Activated naive CD8-positive, alpha-beta T cell treated with anti-CD3 and anti-CD28 coated beads for 36 hours (primary cell): ENCODE measurements at regions not wholly inside any gene's neighbourhood (a gene's known extent, or its start where the extent isn't known, plus 50 kb on each side); places are given as distances from the start of the nearest gene placed in this dataset.

ENCODE experiments used
- DNase-seq: peaks from one replicate; pipeline ENCODE4 v3.0.0; 2021
- H3K27ac Mint-ChIP-seq: one replicate; pipeline ENCODE4 v1.8.0; 2022; ENCODE audit warnings: mild to moderate bottlenecking, moderate library complexity, mixed read lengths
- H3K27me3 Mint-ChIP-seq: one replicate; pipeline ENCODE4 v1.8.0; 2022; ENCODE audit warnings: mild to moderate bottlenecking, mixed read lengths
- H3K36me3 Mint-ChIP-seq: one replicate; pipeline ENCODE4 v1.8.0; 2021; ENCODE audit warnings: mild to moderate bottlenecking, mixed read lengths
- H3K4me1 Mint-ChIP-seq: one replicate; pipeline ENCODE4 v1.8.0; 2021; ENCODE audit warnings: mixed read lengths
- H3K4me3 Mint-ChIP-seq: one replicate; pipeline ENCODE4 v1.8.0; 2022; ENCODE audit warnings: mild to moderate bottlenecking, moderate library complexity, mixed read lengths
- H3K9me3 Mint-ChIP-seq: one replicate; pipeline ENCODE4 v1.8.0; 2022; ENCODE audit warnings: mixed read lengths

DNA sequence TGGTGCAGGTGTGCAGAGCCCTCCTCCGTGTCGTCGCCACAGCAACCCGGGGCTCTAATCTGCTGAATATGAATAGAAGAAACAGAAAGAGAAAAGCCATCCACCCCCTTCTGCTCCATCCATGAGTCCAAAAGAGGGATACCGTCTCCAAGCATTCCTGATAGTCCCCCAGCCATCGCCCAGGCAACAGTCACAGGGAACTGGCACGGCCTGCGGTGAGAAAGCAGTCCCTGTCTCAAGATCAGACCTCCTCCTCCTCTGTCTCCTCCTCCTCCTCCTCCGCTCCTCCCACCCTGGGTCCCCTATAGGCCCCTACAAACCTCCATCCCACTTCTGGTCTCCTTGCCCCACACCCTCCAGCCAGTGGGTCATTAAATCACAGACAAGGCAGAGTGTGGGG, 308.1 kb upstream of the MPDZ start:
- no peak overlapping the region for H3K4me3 Mint-ChIP-seq
- H3K27ac Mint-ChIP-seq: no peak overlapping the region
- no peak for DNase-seq
- peaks cover 2% of the 10 kb centered on the region for H3K9me3 Mint-ChIP-seq
- no peaks in the 10 kb centered on the region for H3K27me3 Mint-ChIP-seq
- no peaks in the 10 kb centered on the region for H3K4me1 Mint-ChIP-seq
- no peaks in the 10 kb centered on the region for H3K36me3 Mint-ChIP-seq

DNA sequence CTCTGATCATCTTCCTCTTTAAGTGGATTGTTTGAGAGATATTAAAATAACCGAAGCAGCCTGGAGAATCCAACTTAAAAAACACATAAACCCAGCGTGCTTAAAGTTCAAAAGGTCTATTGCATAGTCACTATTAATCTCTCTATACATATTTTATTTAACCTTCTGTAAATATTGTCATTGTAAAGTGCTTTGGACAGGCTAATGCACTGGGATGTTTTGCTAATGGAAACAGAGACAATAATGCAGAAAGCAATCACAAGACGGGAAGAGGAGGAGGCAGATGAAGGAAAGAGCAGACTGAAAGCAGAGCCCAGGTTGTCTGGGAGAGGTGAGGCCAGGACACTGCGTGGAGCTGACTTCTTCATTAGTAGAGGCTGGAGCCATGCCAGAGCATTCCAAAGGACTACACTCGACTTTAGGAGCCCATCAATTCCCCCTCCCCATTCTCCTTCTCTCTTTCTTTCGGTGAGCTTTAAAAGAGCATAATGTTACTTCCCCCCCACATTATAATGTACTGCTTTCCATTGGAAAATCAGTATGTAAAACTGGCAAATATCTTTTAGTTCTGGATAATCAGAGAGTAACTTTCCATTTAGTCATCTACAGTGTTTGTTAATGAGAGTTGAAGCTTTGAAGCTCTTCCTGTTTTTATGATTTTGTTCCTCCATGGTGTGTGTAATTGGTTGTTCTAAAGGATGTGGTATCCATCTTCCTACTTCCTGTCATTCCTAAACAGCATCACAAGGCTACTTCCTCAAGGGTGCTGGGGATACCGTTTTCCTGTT, 307.3 kb upstream of the MPDZ start:
- DNase-seq: no peak
- Mint-ChIP-seq H3K4me3 (no peak overlapping the region), H3K36me3 (no peaks in the 10 kb centered on the region), H3K4me1 (no peaks in the 10 kb centered on the region), H3K27ac (no peak overlapping the region), H3K27me3 (no peaks in the 10 kb centered on the region), H3K9me3 (peaks cover 2% of the 10 kb centered on the region)

DNA sequence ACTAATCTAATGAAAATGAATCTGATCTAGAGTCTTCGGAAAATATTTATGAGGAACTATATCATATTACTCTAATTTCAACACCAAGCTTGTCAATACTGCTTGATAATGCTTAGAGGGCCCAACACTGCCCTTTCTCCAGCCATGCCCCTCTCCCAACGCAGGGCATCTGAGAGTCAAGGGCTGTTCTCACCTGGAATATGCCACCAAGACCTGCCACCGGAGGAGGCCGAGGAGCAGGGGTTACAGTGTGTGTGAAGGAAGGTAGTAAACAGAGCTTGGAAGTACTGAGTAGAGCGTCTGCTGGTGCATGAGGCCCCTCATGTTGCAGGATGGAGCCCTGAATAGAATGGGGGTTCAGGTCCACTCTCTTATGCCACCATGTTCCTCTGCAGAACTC, 301.3 kb upstream of the MPDZ start:
- no peaks in the 10 kb centered on the region for H3K4me1 Mint-ChIP-seq

DNA sequence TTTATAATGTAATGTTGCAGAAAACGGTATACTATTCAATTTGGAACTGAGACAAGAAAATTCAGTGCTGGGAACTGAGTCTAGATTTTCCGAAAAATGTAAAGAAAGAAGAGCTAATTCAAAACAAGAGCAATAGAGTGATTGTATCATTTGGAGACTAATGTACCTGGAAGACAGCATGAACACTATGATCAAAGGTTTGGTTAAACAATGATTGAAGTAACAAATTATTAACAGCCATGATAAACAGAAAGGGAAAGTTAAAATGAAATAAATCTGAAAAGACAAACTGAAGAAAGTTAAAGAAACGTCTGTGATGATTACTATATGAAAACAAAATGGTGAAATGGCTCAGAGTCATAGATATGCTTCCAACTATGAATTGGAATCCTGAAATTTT, 300.6 kb upstream of the MPDZ start:
- H3K9me3 Mint-ChIP-seq: peaks cover 2% of the 10 kb centered on the region
- H3K27ac Mint-ChIP-seq: no peak overlapping the region
- H3K27me3 Mint-ChIP-seq: no peaks in the 10 kb centered on the region
- no peaks in the 10 kb centered on the region for H3K36me3 Mint-ChIP-seq
- no peaks in the 10 kb centered on the region for H3K4me1 Mint-ChIP-seq
- DNase-seq: no peak
- no peak overlapping the region for H3K4me3 Mint-ChIP-seq

More for the DNA sequence above, 301.3 kb upstream of the MPDZ start:
- Mint-ChIP-seq H3K9me3 (peaks cover 2% of the 10 kb centered on the region), H3K27me3 (no peaks in the 10 kb centered on the region), H3K4me3 (no peak overlapping the region), H3K36me3 (no peaks in the 10 kb centered on the region), H3K27ac (no peak overlapping the region)
- DNase-seq: no peak

DNA sequence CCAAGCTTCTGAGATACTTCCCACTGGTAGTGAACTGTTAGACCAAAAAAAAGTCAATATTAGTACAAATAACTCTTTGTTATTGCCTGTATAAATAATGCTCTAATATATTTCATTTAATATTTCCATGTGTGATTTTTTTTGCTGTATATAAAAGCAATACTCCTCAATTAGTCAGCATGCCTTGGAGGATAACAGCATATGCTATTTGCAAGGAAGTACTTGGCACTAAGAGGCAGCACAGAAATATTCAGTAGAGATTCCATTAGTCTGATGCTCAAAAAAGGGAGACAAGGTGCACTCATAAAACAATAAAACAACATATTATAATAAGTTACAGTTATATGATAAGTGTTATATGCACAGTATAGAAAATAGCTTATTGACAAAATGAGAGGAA, 296.6 kb upstream of the MPDZ start:
- Mint-ChIP-seq H3K4me1 (no peaks in the 10 kb centered on the region), H3K4me3 (no peak overlapping the region), H3K27me3 (no peaks in the 10 kb centered on the region), H3K27ac (no peak overlapping the region), H3K9me3 (no peaks in the 10 kb centered on the region), H3K36me3 (no peaks in the 10 kb centered on the region)
- no peak for DNase-seq

DNA sequence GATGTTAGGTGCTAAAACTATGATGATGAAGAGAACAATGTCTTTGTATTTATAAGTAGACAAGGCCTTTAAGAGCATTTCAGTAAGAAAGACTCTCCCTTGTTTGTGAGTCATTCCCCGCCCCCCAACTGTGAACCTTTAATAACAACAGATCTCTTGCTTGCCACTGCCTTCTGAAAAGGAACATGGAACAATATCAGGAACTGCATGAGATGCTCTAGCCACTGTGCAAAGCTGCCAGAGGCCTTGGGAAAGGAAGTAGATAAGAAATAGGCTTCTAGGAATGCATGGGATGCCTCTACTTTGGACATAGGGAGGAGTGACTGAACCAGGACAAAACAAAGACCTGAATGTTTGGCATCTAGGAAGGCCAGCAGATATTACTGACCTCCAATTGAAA, 296.1 kb upstream of the MPDZ start:
- no peaks in the 10 kb centered on the region for H3K4me1 Mint-ChIP-seq
- H3K9me3 Mint-ChIP-seq: no peaks in the 10 kb centered on the region
- H3K27me3 Mint-ChIP-seq: no peaks in the 10 kb centered on the region
- no peak overlapping the region for H3K27ac Mint-ChIP-seq
- H3K36me3 Mint-ChIP-seq: no peaks in the 10 kb centered on the region
- H3K4me3 Mint-ChIP-seq: no peak overlapping the region
- DNase-seq: no peak

DNA sequence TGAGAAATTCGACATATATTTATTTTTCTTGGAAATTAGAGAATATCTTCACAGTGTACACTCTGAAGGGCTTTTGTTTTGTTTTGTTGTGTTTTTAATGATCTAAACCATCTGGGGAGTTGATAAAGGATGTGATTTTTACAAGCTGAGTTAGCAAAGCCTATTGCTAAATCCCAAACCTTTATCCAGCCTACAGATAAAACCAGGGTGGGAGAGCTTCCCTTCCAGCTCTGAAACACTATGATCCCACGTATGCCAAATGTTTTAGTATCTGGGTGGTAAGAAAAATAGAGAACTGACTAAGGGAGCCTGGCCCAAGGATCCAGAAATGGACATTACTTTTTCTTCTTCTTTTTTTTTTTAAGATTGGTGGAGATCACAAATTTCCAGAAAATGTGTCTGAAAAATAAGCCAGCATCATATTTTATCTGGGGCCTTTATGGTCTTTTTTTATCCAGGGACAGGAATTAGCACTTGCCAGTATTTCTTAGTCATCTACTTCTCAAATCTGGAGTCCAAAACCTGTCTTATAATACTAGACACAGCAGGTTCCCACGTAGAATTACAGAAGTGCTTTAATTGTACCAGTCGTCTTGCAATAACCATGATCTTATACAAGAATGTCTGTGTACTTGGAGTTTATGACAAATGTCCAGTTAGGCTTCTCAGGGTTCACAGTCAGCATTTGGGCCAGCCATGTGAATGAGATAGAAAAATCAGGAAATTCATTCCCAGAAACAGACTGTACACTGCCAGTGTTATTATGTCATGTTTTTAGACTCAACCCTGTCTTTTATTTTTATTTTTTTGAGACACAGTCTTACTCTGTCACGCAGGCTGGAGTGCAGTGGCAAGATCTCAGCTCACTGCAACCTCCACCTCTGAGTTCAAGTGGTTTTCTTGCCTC, 290.8 kb upstream of the MPDZ start:
- Mint-ChIP-seq H3K27me3 (peaks cover 13% of the 10 kb centered on the region), H3K27ac (no peak overlapping the region), H3K36me3 (no peaks in the 10 kb centered on the region), H3K4me3 (no peak overlapping the region), H3K9me3 (peaks cover 2% of the 10 kb centered on the region), H3K4me1 (peaks cover 4% of the 10 kb centered on the region)
- DNase-seq: no peak

DNA sequence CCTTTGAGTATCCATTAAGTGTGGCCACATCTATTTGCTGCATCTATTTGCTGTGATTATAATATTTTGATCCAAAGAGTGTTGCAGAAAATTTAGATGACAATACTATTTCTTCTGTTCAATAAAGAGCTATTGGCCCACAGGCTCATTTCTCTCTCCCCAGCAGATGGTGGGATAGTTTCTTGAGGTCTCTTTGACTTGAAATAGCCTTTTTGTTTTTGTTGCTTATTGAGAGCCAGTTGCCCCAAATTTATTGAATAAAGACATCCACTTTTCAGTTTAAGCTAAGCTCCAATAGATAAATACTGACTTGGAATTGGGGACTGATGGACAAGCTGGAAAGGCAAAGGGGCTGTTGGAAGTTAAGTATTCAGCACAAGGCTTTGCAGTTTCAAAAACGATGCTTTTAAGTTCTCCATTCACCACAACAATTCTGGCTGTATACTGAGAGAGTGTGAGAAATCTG, 290.1 kb upstream of the MPDZ start:
- Mint-ChIP-seq H3K36me3 (no peaks in the 10 kb centered on the region), H3K27ac (no peak overlapping the region), H3K4me3 (no peak overlapping the region), H3K27me3 (peaks cover 13% of the 10 kb centered on the region), H3K9me3 (peaks cover 2% of the 10 kb centered on the region), H3K4me1 (peaks cover 4% of the 10 kb centered on the region)
- DNase-seq: no peak

DNA sequence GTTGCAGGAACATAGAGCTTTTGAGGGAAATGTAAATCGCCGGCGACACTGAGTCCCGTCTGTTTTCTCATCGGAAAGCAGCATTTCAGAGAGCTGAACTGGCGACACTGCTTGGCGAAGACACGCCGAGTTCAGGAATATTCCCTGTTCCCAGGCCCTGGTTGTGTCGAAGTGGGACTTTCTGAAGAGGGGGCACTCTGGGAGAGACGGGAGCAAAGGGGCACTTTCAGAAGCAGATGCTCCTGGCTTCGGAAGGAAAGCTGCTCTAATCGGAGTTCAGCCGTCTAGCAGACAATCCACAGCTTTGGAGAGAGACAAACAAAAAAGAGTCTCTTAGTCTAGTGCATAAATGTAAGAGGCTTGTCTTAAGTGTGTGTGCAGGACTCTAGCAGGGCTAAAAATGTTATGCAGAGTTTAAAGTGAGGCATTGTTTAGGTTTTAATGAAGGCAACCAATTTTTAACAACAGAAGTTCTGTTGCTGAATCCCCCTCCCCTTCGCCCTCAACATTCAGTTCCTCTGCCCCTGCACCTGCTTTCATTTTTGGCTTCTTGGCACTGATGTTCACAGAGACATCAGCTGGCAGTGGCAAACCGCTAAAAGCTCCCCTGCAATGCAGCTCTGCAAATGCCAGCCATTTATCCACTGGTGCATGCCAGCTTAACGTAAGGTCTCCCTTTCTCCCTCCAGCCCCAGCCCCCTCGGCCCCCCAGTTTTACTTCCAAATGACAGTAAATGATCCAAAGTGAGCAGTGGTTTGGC, 289.5 kb upstream of the MPDZ start:
- H3K27ac Mint-ChIP-seq: no peak overlapping the region
- DNase-seq: no peak
- H3K36me3 Mint-ChIP-seq: no peaks in the 10 kb centered on the region
- peaks cover 4% of the 10 kb centered on the region for H3K4me1 Mint-ChIP-seq
- H3K27me3 Mint-ChIP-seq: peaks cover 13% of the 10 kb centered on the region
- no peak overlapping the region for H3K4me3 Mint-ChIP-seq
- peaks cover 2% of the 10 kb centered on the region for H3K9me3 Mint-ChIP-seq

DNA sequence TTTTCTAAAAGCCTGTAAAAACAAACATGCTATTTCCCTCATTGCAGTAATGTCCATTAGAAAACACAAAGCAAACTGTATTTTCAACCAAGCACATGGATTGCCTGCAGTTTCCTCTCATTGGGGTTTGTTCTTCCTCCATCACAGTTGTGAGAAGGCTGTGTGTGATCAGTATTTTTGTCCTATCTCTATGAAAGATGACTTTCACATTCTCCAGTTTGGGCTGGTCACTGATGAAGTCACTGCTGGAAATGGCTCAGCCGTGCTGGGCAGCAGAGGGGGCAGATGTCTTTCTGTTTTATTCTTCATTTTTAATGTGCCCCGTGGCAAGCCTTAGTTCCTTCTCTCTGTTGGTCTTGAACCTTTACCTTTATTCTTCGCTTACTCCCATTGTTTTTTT, 288.9 kb upstream of the MPDZ start:
- Mint-ChIP-seq H3K4me3 (no peak overlapping the region), H3K36me3 (no peaks in the 10 kb centered on the region), H3K4me1 (peaks cover 4% of the 10 kb centered on the region), H3K27ac (no peak overlapping the region), H3K9me3 (peaks cover 2% of the 10 kb centered on the region), H3K27me3 (peaks cover 13% of the 10 kb centered on the region)
- no peak for DNase-seq

DNA sequence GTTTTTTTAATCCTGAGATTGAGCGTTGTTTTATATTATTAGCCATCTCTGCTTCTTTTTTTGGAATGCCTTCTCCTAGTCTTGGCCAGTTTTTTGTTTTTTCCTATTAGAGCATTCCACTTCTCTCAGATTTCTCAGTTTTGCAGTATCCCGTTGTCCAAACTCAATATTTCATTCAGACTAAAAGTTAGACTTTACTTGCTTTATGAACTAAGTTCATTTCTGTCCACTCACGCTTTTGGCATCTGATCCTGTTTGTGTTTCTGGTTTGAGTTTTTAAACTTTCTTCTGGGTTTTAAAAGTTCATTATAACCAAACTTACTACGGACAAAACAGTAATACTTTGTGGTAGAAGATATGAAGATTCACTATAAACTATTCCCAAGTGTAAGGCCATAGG, 288.3 kb upstream of the MPDZ start:
- Mint-ChIP-seq H3K36me3 (no peaks in the 10 kb centered on the region), H3K4me1 (peaks cover 4% of the 10 kb centered on the region), H3K4me3 (no peak overlapping the region), H3K27ac (no peak overlapping the region), H3K9me3 (peaks cover 2% of the 10 kb centered on the region), H3K27me3 (peaks cover 13% of the 10 kb centered on the region)
- no peak for DNase-seq

DNA sequence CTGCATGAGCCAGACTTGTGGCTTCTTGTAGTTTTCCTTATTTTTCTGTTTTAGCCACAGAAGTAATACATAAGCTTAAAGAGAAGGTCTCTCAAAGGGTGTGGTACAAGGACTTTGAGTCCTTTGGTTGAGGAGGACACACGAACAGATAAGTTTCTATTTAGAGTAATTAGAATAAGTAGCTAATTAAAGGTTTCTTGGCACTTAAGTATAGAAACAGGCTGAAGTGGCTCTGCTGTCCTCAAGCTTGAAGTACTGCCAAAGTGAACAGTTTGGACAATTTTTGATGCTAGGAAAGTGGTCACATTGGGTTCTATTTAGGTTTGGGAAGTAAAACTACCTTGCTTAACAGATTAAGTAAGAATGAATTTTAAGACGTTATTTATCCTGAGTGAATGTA, 278.3 kb upstream of the MPDZ start:
- no peak overlapping the region for H3K27ac Mint-ChIP-seq
- no peak overlapping the region for H3K4me3 Mint-ChIP-seq
- no peak for DNase-seq
- no peaks in the 10 kb centered on the region for H3K36me3 Mint-ChIP-seq
- no peaks in the 10 kb centered on the region for H3K27me3 Mint-ChIP-seq
- H3K4me1 Mint-ChIP-seq: no peaks in the 10 kb centered on the region
- no peaks in the 10 kb centered on the region for H3K9me3 Mint-ChIP-seq

DNA sequence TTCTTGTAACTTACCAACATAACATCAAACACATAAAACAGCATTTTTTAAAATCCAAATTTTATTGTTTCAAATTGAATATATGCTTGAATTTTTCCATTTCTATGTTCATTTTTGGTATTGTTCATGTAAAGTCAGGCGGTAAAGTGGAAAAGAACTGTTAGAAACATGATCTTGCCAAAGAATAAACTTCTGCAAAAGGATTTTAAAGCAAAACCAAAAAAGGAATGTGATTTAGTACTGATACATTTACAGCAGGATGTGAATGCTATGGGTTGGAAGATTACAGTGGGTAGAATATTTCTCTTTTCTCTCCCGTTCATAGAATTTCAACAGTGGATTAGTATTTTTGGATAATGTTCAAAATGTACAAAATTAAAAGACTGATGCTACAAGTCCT, 277.2 kb upstream of the MPDZ start:
- H3K27ac Mint-ChIP-seq: no peak overlapping the region
- H3K27me3 Mint-ChIP-seq: no peaks in the 10 kb centered on the region
- no peaks in the 10 kb centered on the region for H3K9me3 Mint-ChIP-seq
- H3K4me1 Mint-ChIP-seq: no peaks in the 10 kb centered on the region
- no peaks in the 10 kb centered on the region for H3K36me3 Mint-ChIP-seq
- no peak for DNase-seq
- H3K4me3 Mint-ChIP-seq: no peak overlapping the region

DNA sequence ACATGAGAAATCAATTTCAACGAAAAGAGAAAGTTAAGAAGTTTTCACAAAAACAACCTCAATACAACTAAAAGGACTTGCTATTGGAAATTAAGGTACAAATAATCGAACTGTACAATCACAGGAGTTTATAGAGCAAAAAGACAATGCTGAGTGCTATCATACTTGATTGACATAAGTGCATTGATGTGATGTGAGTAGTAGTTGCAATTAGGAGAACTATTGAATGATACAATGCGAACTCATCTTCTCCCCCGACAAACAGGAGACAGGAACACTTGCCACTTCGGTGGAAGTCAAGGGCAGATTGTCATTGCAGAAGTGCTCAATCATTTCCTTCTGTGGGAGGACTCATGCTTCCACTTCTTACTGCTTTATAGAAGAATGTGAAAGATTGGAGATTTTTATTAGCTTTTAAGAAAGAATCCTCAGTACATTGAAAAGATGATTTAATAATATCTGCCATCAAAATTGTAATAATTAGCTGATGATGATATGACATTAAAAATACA, 276.6 kb upstream of the MPDZ start:
- Mint-ChIP-seq H3K4me1 (no peaks in the 10 kb centered on the region), H3K4me3 (no peak overlapping the region), H3K27me3 (no peaks in the 10 kb centered on the region), H3K27ac (no peak overlapping the region), H3K36me3 (no peaks in the 10 kb centered on the region), H3K9me3 (no peaks in the 10 kb centered on the region)
- no peak for DNase-seq

DNA sequence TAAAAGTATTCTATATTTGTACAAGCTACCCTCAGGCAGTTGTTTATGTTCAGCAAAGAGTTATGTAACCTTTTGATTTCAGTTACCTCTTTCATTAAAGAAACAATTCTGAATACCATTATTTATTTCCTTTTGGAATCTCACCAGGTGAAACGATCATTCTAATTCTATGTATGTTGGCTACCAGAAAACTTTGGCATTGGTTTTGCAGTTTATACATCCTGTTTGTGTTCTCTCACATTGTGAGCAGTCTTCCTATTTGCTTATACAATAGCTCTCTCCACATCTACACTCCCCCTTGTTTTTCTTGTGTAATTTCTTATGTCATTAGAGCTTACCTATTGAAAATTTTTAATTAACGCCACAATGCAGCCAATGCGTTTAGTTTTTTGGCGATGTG, 276.0 kb upstream of the MPDZ start:
- Mint-ChIP-seq H3K36me3 (no peaks in the 10 kb centered on the region), H3K27me3 (no peaks in the 10 kb centered on the region), H3K27ac (no peak overlapping the region), H3K4me1 (no peaks in the 10 kb centered on the region), H3K4me3 (no peak overlapping the region), H3K9me3 (no peaks in the 10 kb centered on the region)
- DNase-seq: no peak
